ENCODE measurements at regions not wholly inside any gene's neighbourhood (a gene's known extent, or its start where the extent isn't known, plus 50 kb on each side); places are given as distances from the start of the nearest gene placed in this dataset.

GRCh38 chr16:13766334-13766733 is 153.6 kb upstream of the ERCC4 start:
- DNase-seq: no peak

DNA sequence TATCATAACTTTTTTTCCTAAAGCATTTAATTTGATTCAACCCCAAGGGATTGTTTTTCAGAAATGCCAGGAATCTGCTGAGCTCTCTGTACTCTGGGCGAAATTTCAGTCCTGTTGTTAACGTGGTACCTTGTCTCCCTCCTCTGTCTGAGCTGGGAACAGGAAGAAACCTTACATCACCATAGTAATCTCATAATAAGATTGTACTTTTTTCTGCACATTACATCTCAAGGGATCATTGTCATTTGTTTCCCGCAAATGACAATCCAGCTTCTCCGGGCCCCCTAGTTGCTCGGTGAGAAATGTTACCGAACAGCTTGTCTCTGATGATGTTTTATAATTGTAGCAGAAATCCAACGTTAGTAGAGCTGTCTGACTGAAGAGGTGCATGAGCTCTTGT is 152.7 kb upstream of the ERCC4 start:
- no peak for DNase-seq

- DNase-seq: no peak
Measured at GRCh38 chr16:13768471-13768870, 151.5 kb upstream of the ERCC4 start.

- no peak for DNase-seq
Measured at GRCh38 chr16:13770436-13770835, 149.5 kb upstream of the ERCC4 start.

GRCh38 chr16:13772782-13773181 is 147.2 kb upstream of the ERCC4 start:
- no peak for DNase-seq

DNA sequence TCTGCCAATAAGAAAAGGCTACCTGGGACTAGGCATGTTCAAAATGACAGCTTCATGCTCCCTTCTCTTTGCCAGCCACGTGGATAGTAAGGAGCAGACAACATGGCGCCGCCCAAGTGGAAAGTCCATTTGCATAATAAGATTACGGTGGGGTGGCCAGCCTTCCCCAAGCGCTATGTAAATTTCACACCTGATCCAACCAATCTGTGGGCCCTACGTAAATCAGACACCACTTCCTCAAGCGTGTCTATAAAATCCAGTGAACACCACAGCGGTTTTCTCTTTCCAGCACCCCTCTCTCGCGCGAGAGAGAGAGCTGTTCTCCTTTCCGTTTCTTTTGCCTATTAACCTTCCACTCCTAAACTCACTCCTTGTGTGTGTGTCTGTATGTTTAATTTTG is 140.3 kb upstream of the ERCC4 start:
- DNase-seq: no peak

DNA sequence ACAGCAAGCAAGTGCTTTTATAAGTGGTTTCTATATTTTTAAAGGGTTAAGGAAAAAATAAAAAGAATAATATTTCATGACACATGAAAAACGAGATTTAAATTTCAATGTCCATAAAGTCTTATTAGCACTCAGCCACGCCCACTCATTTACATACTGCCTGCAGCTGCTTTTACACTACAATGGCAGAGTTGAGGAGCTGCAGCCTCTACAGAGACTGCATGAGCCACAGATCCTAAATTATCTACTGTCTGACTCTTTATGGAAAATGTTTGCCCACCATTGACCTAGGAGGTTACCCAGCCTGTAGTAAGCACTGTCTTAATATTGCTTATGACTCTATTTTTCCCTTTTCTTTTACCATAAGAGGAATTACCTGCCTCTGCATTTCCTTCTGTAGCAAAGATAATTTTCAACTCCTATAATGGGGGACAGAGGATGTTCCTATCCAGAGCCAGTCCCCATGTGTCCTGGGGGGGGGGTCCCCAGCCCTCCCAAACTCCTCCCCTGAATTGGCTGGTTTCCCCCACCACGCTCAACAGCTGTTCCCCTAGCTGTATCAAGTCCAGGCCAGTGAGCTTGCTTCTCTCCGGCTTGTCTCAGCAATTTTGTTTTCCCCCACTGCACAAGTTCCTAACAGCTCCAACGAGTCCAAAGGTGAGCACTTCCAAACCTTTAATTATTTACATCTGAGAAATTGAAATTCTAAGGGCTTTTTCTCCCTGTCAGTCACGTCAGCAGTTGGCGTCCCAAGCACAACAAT is 139.4 kb upstream of the ERCC4 start:
- DNase-seq: no peak

GRCh38 chr16:13781169-13781564 is 138.8 kb upstream of the ERCC4 start:
- DNase-seq: no peak

- DNase-seq: no peak
Measured at GRCh38 chr16:13781575-13782338, 138.2 kb upstream of the ERCC4 start.

GRCh38 chr16:13791095-13791494 is 128.9 kb upstream of the ERCC4 start:
- DNase-seq: no peak

GRCh38 chr16:13793841-13794409 is 126.0 kb upstream of the ERCC4 start:
- DNase-seq: no peak

DNA sequence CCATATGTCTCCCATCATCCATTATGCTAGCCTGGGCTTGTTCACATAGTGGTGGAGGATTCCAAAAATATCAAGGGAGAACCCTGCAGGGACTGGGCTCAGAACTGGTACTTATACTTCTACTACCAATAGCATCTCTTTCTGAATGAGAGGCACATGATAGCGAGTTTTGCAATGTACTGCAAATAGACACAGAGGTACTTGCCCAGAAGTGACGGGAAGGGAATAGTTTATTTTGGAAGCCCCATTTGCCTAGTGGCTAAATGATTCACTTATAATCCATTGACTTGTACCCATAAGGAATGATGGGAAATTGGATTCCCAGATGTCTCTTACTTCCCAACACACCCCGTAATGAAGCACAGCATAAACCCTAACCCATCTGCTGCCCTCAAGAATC is 124.8 kb upstream of the ERCC4 start:
- DNase-seq: no peak

GRCh38 chr16:13797718-13798117 is 122.2 kb upstream of the ERCC4 start:
- no peak for DNase-seq

- DNase-seq: no peak
Measured at GRCh38 chr16:13798211-13798610, 121.7 kb upstream of the ERCC4 start.

GRCh38 chr16:13803974-13804373 is 116.0 kb upstream of the ERCC4 start:
- no peak for DNase-seq

DNA sequence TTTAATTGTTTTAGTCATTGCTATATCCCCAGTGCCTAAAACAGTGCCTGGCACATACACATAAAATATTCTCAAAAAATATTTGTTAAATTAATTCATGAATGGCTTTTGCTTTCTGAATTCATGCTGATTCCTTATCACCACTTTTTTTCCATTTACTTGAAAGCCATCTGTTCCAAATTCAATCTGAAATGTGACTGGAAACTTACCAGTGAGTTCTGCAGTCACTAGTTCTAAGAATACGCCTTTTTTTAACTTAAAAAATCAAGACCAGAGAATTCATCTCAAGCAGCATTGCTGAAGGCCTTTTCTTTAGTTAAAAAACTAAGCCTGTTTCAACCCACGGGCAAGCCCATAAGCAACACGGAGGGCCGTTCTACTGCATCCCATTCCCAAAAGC is 114.0 kb upstream of the ERCC4 start:
- no peak for DNase-seq

GRCh38 chr16:13806671-13807070 is 113.3 kb upstream of the ERCC4 start:
- no peak for DNase-seq

GRCh38 chr16:13808102-13808501 is 111.9 kb upstream of the ERCC4 start:
- no peak for DNase-seq

DNA sequence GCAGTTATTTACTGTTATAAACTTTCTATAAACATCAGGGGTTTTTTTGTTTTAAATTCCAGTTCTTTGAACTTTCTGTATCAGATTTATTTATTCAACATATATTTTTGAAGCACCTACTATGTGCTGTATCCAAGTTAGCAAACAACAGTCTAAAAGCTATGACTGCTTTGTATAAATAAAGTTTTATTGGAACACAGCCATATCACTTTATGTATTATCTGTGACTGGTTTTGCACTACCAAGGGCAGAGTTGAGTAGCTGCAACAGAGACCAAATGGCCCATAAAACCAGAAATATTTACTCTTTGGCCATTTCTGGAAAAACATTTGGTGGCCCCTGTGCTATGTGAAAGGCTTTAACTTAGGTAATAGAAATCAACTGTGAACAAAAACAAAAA is 110.2 kb upstream of the ERCC4 start:
- DNase-seq: no peak

- DNase-seq: no peak
Measured at GRCh38 chr16:13811834-13812233, 108.1 kb upstream of the ERCC4 start.

DNA sequence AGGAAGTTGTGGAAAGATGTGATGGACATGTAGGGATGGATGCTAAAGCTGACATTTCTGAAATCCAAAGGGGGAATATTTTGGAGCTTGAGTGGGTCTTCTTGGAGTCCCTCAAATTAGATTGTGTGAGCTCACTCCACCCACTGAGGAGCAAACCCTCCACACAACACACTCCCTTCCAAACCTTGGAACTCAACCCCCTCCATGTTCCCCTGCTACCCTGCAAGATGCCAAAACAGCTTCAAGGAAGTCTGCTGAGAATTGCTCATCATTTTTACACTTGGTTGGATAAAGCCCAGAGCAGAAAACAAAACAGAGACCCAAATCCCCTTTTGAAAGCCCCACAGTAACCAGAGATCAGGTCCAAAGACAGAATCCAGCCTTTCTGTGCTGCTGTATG is 103.3 kb upstream of the ERCC4 start:
- no peak for DNase-seq

DNA sequence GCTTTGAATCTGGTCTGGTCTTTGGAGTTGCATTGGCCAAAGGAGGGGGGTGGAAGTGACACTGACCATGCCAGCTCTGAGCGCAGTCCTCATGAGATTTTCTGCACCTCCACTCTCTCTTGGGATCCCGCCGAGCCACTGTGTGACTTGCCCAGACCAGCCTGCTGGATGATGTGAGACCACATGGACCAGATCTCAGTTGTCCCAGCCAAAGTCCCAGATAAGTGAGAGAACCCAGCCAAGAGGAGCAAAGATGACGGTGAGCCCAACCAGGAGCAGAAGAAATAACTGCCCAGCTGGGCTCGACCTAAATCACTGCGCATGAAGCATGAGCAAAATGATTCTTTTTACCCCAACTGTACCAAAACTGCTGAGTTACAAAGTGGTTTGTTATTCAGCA is 96.5 kb upstream of the ERCC4 start:
- DNase-seq: no peak

GRCh38 chr16:13829697-13830299 is 90.2 kb upstream of the ERCC4 start:
- DNase-seq: no peak

GRCh38 chr16:13833515-13833914 is 86.4 kb upstream of the ERCC4 start:
- no peak for DNase-seq
